GM12878 (cell line): ENCODE measurements at regions not wholly inside any gene's neighbourhood (a gene's known extent, or its start where the extent isn't known, plus 50 kb on each side); places are given as distances from the start of the nearest gene placed in this dataset.

Experiments
- ATAC-seq: fragments of 200-7000 bp; cut with Tn5 transposase; 3 replicates; pipeline ENCODE4 v1.9.1; 2020; ENCODE audit warnings: mild to moderate bottlenecking, moderate library complexity
- BruUV-seq: library from RNA; stranded (reverse); fragments of 400-500 nt; replicated peaks from 2 replicates; lab custom pipeline; 2021; lab: Mats Ljungman, UMichigan
- CTCF ChIA-PET: fragments of 300-600 bp; sonication (Branson Sonifier 250); formaldehyde crosslinking; extraction: SDS; loops from one replicate; lab custom pipeline; 2021; ENCODE audit warnings: inconsistent platforms; lab: Yijun Ruan, JAX
- POLR2A ChIA-PET: fragments of 350-600 bp; formaldehyde crosslinking; extraction: SDS; loops from one replicate; lab custom pipeline; 2021; ENCODE audit warnings: inconsistent platforms; lab: Charles Lee
- RAD21 ChIA-PET: fragments of 300-600 bp; sonication (Branson Sonifier 250); formaldehyde crosslinking; loops from one replicate; lab custom pipeline; 2023; ENCODE audit warnings: antibody characterized with exemption; ENCODE audit not compliant: unreplicated experiment; lab: Charles Lee
- SMC1A ChIA-PET: fragments of 300-600 bp; sonication (Branson Sonifier 250); formaldehyde crosslinking; loops from one replicate; lab custom pipeline; 2023; ENCODE audit not compliant: unreplicated experiment, uncharacterized antibody; lab: Charles Lee
- DNase-seq: peaks from one replicate; pipeline ENCODE4 v3.0.0-alpha.2; 2011; ENCODE audit warnings: low read depth, low spot score
- FAIRE-seq: peaks from 3 replicates; lab custom pipeline; 2011; peaks lifted over from hg19 to GRCh38; lab: Jason Lieb, UNC
- H2AFZ ChIP-seq: 2 replicates; pipeline ENCODE4 v1.6.0; 2011; ENCODE audit warnings: low read depth, low read length, control low read depth; ENCODE audit not compliant: control insufficient read depth
- H3K27ac ChIP-seq: 2 replicates; pipeline ENCODE4 v1.5.1; 2011; ENCODE audit warnings: control low read depth; ENCODE audit not compliant: control insufficient read depth, insufficient read depth
- H3K27me3 ChIP-seq, 2 experiments: replicated peaks in 1 of 2; 2 replicates each; pipeline versions ENCODE4 v1.6.0 to v1.6.1; 2011; ENCODE audit warnings: low read length in 1 of 2; ENCODE audit not compliant: control insufficient read depth in 2 of 2, insufficient read depth in 2 of 2
- H3K36me3 ChIP-seq, 2 experiments: 2 replicates each; pipeline ENCODE4 v1.5.1; 2011; ENCODE audit warnings: low read length in 1 of 2; ENCODE audit not compliant: control insufficient read depth in 2 of 2, insufficient read depth in 2 of 2
- H3K4me1 ChIP-seq: 2 replicates; pipeline ENCODE4 v1.6.1; 2011; ENCODE audit warnings: mild to moderate bottlenecking, low read length, moderate library complexity, mixed read lengths; ENCODE audit not compliant: control insufficient read depth, insufficient read depth
- H3K4me2 ChIP-seq: 2 replicates; pipeline ENCODE4 v1.6.0; 2011; ENCODE audit warnings: control low read depth; ENCODE audit not compliant: control insufficient read depth, insufficient read depth
- H3K4me3 ChIP-seq: fragments of 200-600 bp; sonication (generic); 2 replicates; pipeline ENCODE4 v1.5.1; 2016
- H3K79me2 ChIP-seq: 2 replicates; pipeline ENCODE4 v1.6.0; 2011; ENCODE audit warnings: low read length; ENCODE audit not compliant: control insufficient read depth, insufficient read depth
- H3K9ac ChIP-seq: 2 replicates; pipeline ENCODE4 v1.8.0; 2011; ENCODE audit warnings: low read length, control low read depth, mixed read lengths; ENCODE audit not compliant: control insufficient read depth, insufficient read depth
- H3K9me3 ChIP-seq: replicated peaks from 3 replicates; pipeline ENCODE4 v1.5.1; 2011; ENCODE audit warnings: mild to moderate bottlenecking, low read length; ENCODE audit not compliant: control insufficient read depth, insufficient read depth
- H4K20me1 ChIP-seq: 2 replicates; pipeline ENCODE4 v1.6.0; 2011; ENCODE audit not compliant: control insufficient read depth, insufficient read depth
- CHD2 ChIP-seq: IDR thresholded peaks from 2 replicates; pipeline ENCODE4 v1.6.1; 2011; ENCODE audit warnings: low read depth, low read length, improper control_type of control experiment, borderline replicate concordance
- EGR1 ChIP-seq, 2 experiments: IDR thresholded peaks; 1 replicate in 1 of 2; 2 replicates in 1 of 2; pipeline ENCODE4 v1.6.1; 2011 to 2012; ENCODE audit warnings: low read depth in 2 of 2, low read length in 2 of 2, borderline replicate concordance in 1 of 2, mild to moderate bottlenecking in 1 of 2, moderate library complexity in 1 of 2
- KLF5 ChIP-seq: fragments of 450-650 bp; IDR thresholded peaks from 2 replicates; pipeline ENCODE4 v1.6.1; 2014; ENCODE audit warnings: mild to moderate bottlenecking; ENCODE audit not compliant: partially characterized antibody
- MTA2 ChIP-seq: fragments of 450-650 bp; IDR thresholded peaks from 2 replicates; pipeline ENCODE4 v1.6.1; 2016; ENCODE audit warnings: low read depth, mild to moderate bottlenecking, moderate library complexity
- NFYA ChIP-seq: IDR thresholded peaks from 2 replicates; pipeline ENCODE4 v1.6.1; 2011; ENCODE audit warnings: low read depth, mild to moderate bottlenecking, low read length, improper control_type of control experiment, borderline replicate concordance
- NFYB ChIP-seq: IDR thresholded peaks from 2 replicates; pipeline ENCODE4 v1.6.1; 2011; ENCODE audit warnings: low read depth, mild to moderate bottlenecking, low read length, improper control_type of control experiment, moderate library complexity; ENCODE audit not compliant: insufficient read depth
- PAX8 ChIP-seq: fragments of 450-650 bp; IDR thresholded peaks from 2 replicates; pipeline ENCODE4 v1.6.1; 2017; ENCODE audit warnings: mild to moderate bottlenecking, moderate library complexity
- SIN3A ChIP-seq: IDR thresholded peaks from 2 replicates; pipeline ENCODE4 v1.6.1; 2012; ENCODE audit warnings: low read depth, low read length, improper control_type of control experiment
- SUZ12 ChIP-seq: fragments of 200-600 bp; sonication (generic); IDR thresholded peaks from one replicate; pipeline ENCODE4 v1.6.1; 2018; ENCODE audit warnings: antibody characterized with exemption, mild to moderate bottlenecking; ENCODE audit not compliant: unreplicated experiment
- WRNIP1 ChIP-seq: IDR thresholded peaks from 2 replicates; pipeline ENCODE4 v1.6.1; 2011; ENCODE audit warnings: low read depth, low read length, improper control_type of control experiment, borderline replicate concordance
- WGBS: methylation state at CpG from one replicate; pipeline ENCODE4 v1.1.6; 2016; ENCODE audit warnings: low lambda C conversion rate; ENCODE audit not compliant: insufficient replicate concordance, insufficient coverage; ENCODE audit errors: missing lambda C conversion rate; 5-methylcytosine and 5-hydroxymethylcytosine counted together
- in situ Hi-C: fragments of 300-500 bp; cut with MboI; formaldehyde crosslinking; loops from 9 replicates; pipeline ENCODE4 v1.14.3; 2018; ENCODE audit warnings: mixed read lengths
- intact Hi-C: fragments of 100-400 bp; cut with micrococcal nuclease; formaldehyde crosslinking; loops from one replicate; pipeline ENCODE4 v1.14.2; 2022; ENCODE audit not compliant: unreplicated experiment
- TF ChIP-seq, protein P1 (sequence below): IDR thresholded peaks from 2 replicates; pipeline ENCODE4 v1.6.1; 2011; ENCODE audit warnings: borderline replicate concordance, low read depth, mild to moderate bottlenecking, moderate library complexity, low read length; ENCODE audit not compliant: insufficient read depth, poor library complexity, severe bottlenecking
- TF ChIP-seq, protein P2 (sequence below): fragments of 450-650 bp; IDR thresholded peaks from 2 replicates; pipeline ENCODE4 v1.6.1; 2017; ENCODE audit warnings: borderline replicate concordance
- TF ChIP-seq, protein P3 (sequence below): fragments of 450-650 bp; IDR thresholded peaks from 2 replicates; pipeline ENCODE4 v1.6.1; 2017; ENCODE audit warnings: antibody characterized with exemption, mild to moderate bottlenecking, moderate library complexity
- TF ChIP-seq, protein P4 (sequence below): fragments of 450-650 bp; IDR thresholded peaks from 2 replicates; pipeline ENCODE4 v1.6.1; 2018; ENCODE audit warnings: mild to moderate bottlenecking, low read depth, moderate library complexity; ENCODE audit not compliant: partially characterized antibody

DNA sequence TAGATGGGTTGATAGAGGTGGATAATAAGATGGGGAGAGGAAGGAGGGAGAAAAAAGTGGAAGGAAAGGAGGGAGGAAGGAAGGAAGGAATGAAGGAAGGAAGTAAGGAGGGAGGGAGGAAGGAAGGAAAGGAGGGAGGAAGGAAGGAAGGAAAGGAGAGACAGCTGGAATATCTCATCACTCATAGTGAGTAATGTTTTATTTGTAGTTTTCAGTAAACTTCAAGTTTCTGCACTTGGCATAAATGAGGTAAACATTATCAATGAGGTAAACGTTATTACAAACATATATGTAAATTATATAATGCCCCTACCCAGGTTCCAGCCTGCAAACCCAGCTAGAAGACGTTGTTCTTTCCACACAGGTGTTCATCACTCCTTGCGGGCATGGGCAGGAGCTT, 89.8 kb upstream of the XYLT1 start:
- H3K9me3 ChIP-seq = no peaks in the 10 kb centered on the region
- H3K27me3 ChIP-seq = no peaks in the 10 kb centered on the region; a peak in 1 of 4 replicates
- ChIA-PET RAD21 (interaction anchor here (1.2 kb wide), 1 partner anchor 18 kb away, joined by 4 read pairs; no protein-coding TSS in a partner anchor), CTCF (no interaction called here), SMC1A (interaction anchor here (1.8 kb wide), 1 partner anchor 18 kb away, joined by 5 read pairs; no protein-coding TSS in a partner anchor), POLR2A (no interaction called here)
- BruUV-seq = no TSS peak
- no peak overlapping the region for H3K4me2 ChIP-seq
- intact Hi-C loops (no loop called here), in situ Hi-C loops (loop anchor here (25.0 kb wide), 1 partner anchor 1202 kb away; no protein-coding TSS in a partner anchor)
- no peaks in the 10 kb centered on the region for H3K36me3 ChIP-seq
- 28% methylated on average over 3 of the region's 3 CpGs for WGBS
- no peak overlapping the region for H2AFZ ChIP-seq
- no peak overlapping the region for H3K27ac ChIP-seq
- DNase-seq (no peak), FAIRE-seq (no peak), ATAC-seq (no peak)
- no peak overlapping the region for H3K9ac ChIP-seq
- no peak overlapping the region for H3K4me3 ChIP-seq
- H4K20me1 ChIP-seq = no peaks in the 10 kb centered on the region
- H3K4me1 ChIP-seq = peaks cover 1% of the 10 kb centered on the region; the same call in 1 of the 2 replicates
- no peaks in the 10 kb centered on the region for H3K79me2 ChIP-seq
- TF ChIP-seq, protein P1, sequence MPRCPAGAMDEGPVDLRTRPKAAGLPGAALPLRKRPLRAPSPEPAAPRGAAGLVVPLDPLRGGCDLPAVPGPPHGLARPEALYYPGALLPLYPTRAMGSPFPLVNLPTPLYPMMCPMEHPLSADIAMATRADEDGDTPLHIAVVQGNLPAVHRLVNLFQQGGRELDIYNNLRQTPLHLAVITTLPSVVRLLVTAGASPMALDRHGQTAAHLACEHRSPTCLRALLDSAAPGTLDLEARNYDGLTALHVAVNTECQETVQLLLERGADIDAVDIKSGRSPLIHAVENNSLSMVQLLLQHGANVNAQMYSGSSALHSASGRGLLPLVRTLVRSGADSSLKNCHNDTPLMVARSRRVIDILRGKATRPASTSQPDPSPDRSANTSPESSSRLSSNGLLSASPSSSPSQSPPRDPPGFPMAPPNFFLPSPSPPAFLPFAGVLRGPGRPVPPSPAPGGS = no peak
- TF ChIP-seq MTA2 (no peak), CHD2 (no peak), PAX8 (no peak), EGR1 (IDR thresholded peaks at IDR 0.05; ENCODE audit: borderline replicate concordance in 1 of 2, low read depth in 2 of 2, low read length in 2 of 2) (no peak), WRNIP1 (no peak), SUZ12 (no peak), SIN3A (no peak), KLF5 (no peak), NFYA (no peak), NFYB (no peak)
- TF ChIP-seq, protein P2, sequence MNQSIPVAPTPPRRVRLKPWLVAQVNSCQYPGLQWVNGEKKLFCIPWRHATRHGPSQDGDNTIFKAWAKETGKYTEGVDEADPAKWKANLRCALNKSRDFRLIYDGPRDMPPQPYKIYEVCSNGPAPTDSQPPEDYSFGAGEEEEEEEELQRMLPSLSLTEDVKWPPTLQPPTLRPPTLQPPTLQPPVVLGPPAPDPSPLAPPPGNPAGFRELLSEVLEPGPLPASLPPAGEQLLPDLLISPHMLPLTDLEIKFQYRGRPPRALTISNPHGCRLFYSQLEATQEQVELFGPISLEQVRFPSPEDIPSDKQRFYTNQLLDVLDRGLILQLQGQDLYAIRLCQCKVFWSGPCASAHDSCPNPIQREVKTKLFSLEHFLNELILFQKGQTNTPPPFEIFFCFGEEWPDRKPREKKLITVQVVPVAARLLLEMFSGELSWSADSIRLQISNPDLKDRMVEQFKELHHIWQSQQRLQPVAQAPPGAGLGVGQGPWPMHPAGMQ = no peak
- TF ChIP-seq, protein P3, sequence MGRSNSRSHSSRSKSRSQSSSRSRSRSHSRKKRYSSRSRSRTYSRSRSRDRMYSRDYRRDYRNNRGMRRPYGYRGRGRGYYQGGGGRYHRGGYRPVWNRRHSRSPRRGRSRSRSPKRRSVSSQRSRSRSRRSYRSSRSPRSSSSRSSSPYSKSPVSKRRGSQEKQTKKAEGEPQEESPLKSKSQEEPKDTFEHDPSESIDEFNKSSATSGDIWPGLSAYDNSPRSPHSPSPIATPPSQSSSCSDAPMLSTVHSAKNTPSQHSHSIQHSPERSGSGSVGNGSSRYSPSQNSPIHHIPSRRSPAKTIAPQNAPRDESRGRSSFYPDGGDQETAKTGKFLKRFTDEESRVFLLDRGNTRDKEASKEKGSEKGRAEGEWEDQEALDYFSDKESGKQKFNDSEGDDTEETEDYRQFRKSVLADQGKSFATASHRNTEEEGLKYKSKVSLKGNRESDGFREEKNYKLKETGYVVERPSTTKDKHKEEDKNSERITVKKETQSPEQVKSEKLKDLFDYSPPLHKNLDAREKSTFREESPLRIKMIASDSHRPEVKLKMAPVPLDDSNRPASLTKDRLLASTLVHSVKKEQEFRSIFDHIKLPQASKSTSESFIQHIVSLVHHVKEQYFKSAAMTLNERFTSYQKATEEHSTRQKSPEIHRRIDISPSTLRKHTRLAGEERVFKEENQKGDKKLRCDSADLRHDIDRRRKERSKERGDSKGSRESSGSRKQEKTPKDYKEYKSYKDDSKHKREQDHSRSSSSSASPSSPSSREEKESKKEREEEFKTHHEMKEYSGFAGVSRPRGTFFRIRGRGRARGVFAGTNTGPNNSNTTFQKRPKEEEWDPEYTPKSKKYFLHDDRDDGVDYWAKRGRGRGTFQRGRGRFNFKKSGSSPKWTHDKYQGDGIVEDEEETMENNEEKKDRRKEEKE = no peak
- TF ChIP-seq, protein P4, sequence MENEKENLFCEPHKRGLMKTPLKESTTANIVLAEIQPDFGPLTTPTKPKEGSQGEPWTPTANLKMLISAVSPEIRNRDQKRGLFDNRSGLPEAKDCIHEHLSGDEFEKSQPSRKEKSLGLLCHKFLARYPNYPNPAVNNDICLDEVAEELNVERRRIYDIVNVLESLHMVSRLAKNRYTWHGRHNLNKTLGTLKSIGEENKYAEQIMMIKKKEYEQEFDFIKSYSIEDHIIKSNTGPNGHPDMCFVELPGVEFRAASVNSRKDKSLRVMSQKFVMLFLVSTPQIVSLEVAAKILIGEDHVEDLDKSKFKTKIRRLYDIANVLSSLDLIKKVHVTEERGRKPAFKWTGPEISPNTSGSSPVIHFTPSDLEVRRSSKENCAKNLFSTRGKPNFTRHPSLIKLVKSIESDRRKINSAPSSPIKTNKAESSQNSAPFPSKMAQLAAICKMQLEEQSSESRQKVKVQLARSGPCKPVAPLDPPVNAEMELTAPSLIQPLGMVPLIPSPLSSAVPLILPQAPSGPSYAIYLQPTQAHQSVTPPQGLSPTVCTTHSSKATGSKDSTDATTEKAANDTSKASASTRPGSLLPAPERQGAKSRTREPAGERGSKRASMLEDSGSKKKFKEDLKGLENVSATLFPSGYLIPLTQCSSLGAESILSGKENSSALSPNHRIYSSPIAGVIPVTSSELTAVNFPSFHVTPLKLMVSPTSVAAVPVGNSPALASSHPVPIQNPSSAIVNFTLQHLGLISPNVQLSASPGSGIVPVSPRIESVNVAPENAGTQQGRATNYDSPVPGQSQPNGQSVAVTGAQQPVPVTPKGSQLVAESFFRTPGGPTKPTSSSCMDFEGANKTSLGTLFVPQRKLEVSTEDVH = no peak
